HuH-7.5 (cell line): ENCODE measurements at regions not wholly inside any gene's neighbourhood (a gene's known extent, or its start where the extent isn't known, plus 50 kb on each side); places are given as distances from the start of the nearest gene placed in this dataset.
"Not testable (repeated sequence)": the region's sequence is repeated elsewhere in the genome, so short reads cannot be mapped to it uniquely, and the experiment has no call there.

Experiments
- DNase-seq: peaks from one replicate; pipeline ENCODE4 v3.0.0; 2011; ENCODE audit warnings: low spot score

- DNase-seq, result no peak
These were observed 354.9 kb upstream of the CDH8 start for GRCh38 chr16:62391134-62391533.

- no peak for DNase-seq
These were observed 354.0 kb upstream of the CDH8 start for GRCh38 chr16:62390214-62390613.

GRCh38 chr16:62386411-62386810 is 350.2 kb upstream of the CDH8 start:
- no peak for DNase-seq

GRCh38 chr16:62383941-62384340 is 347.7 kb upstream of the CDH8 start:
- DNase-seq, result no peak

- DNase-seq, result no peak
These were observed 334.2 kb upstream of the CDH8 start for GRCh38 chr16:62370445-62370844.

- DNase-seq, result no peak
These were observed 327.3 kb upstream of the CDH8 start for GRCh38 chr16:62363501-62363900.

GRCh38 chr16:62353355-62353754 is 317.1 kb upstream of the CDH8 start:
- DNase-seq, result no peak

- DNase-seq, result no peak
These were observed 306.0 kb upstream of the CDH8 start for GRCh38 chr16:62342216-62342615.

GRCh38 chr16:62335356-62335755 is 299.1 kb upstream of the CDH8 start:
- DNase-seq, result no peak

- no peak for DNase-seq
These were observed 285.4 kb upstream of the CDH8 start for GRCh38 chr16:62321606-62322005.

GRCh38 chr16:62298600-62298999 is 262.4 kb upstream of the CDH8 start:
- DNase-seq, result no peak

- DNase-seq, result no peak
These were observed 258.2 kb upstream of the CDH8 start for GRCh38 chr16:62294213-62294972.

- DNase-seq, result no peak
These were observed 252.9 kb upstream of the CDH8 start for GRCh38 chr16:62288990-62289629.

- DNase-seq, result no peak
These were observed 244.3 kb upstream of the CDH8 start for GRCh38 chr16:62280506-62280905.

GRCh38 chr16:62277942-62278341 is 241.7 kb upstream of the CDH8 start:
- DNase-seq, result no peak

GRCh38 chr16:62276637-62277036 is 240.4 kb upstream of the CDH8 start:
- no peak for DNase-seq

- DNase-seq, result no peak
These were observed 235.8 kb upstream of the CDH8 start for GRCh38 chr16:62272035-62272434.

- DNase-seq, result no peak
These were observed 225.5 kb upstream of the CDH8 start for GRCh38 chr16:62261760-62262159.

GRCh38 chr16:62258931-62259435 is 222.7 kb upstream of the CDH8 start:
- DNase-seq, result not testable (repeated sequence)

GRCh38 chr16:62256406-62256805 is 220.2 kb upstream of the CDH8 start:
- no peak for DNase-seq

GRCh38 chr16:62254847-62255246 is 218.6 kb upstream of the CDH8 start:
- DNase-seq, result no peak

GRCh38 chr16:62254372-62254771 is 218.1 kb upstream of the CDH8 start:
- no peak for DNase-seq

- DNase-seq, result no peak
These were observed 217.7 kb upstream of the CDH8 start for GRCh38 chr16:62253966-62254365.

- DNase-seq, result no peak
These were observed 212.8 kb upstream of the CDH8 start for GRCh38 chr16:62249069-62249468.
